Gastrocnemius medialis (tissue), 4 donors: ENCODE measurements at regions not wholly inside any gene's neighbourhood (a gene's known extent, or its start where the extent isn't known, plus 50 kb on each side); places are given as distances from the start of the nearest gene placed in this dataset.
"Not testable (repeated sequence)": the region's sequence is repeated elsewhere in the genome, so short reads cannot be mapped to it uniquely, and the experiment has no call there.

ENCODE experiments used
- CTCF ChIP-seq, 5 experiments: fragments of 450-650 bp in 3 of 5; fragments of 200-600 bp in 2 of 5; sonication (generic) in 2 of 5; IDR thresholded peaks in 4 of 5; conservative IDR thresholded peaks in 1 of 5; 1 replicate in 4 of 5; 2 replicates in 1 of 5; pipeline ENCODE4 v1.5.1; 2016 to 2019; ENCODE audit warnings: antibody characterized with exemption in 5 of 5, mild to moderate bottlenecking in 3 of 5, moderate library complexity in 3 of 5
- POLR2A ChIP-seq, 2 donors: fragments of 450-650 bp; IDR thresholded peaks; one replicate each; pipeline ENCODE4 v1.6.1; 2017; ENCODE audit warnings: antibody characterized with exemption in 2 of 2, mild to moderate bottlenecking in 2 of 2, moderate library complexity in 2 of 2

GRCh38 chr16:62258931-62259435 is 222.7 kb upstream of the CDH8 start:
- TF ChIP-seq CTCF (IDR thresholded peaks at IDR 0.05 in 4 of 5, conservative IDR thresholded peaks at IDR 0.05 in 1 of 5); POLR2A (IDR thresholded peaks at IDR 0.05): not testable (repeated sequence)
